WTC11 (cell line): ENCODE measurements at regions not wholly inside any gene's neighbourhood (a gene's known extent, or its start where the extent isn't known, plus 50 kb on each side); places are given as distances from the start of the nearest gene placed in this dataset.

Experiments used
- CREM ChIP-seq: sonication (generic); formaldehyde crosslinking; IDR thresholded peaks from 2 replicates; pipeline ENCODE4 v1.8.1; 2022; ENCODE audit warnings: mild to moderate bottlenecking, missing genetic modification reagents, moderate library complexity
- TF ChIP-seq, protein P1 (sequence below): sonication (generic); formaldehyde crosslinking; IDR thresholded peaks from 2 replicates; pipeline ENCODE4 v1.8.1; 2022; ENCODE audit warnings: low read depth, missing genetic modification reagents, borderline replicate concordance
- TF ChIP-seq, protein P2 (sequence below): fragments of 200-600 bp; IDR thresholded peaks from 2 replicates; pipeline ENCODE4 v1.8.0; 2022; ENCODE audit warnings: antibody characterized with exemption

DNA sequence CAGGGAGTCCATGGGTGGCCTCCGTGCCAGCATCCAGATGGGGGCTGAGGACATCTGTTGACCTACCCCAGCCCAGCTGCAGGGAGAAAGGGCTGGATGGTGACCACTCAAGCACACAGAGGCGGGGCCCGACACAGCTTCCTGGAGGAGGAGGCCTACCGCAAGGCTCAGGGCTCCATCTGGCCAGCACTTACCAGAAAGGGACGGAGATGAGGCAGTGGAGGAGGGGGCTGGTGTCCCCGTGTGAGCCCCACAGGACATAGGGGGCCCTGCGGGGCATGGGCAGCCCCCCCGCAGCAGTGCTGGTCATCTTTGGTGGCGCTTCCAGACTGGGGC is 147.5 kb upstream of the CIBAR2 start:
- TF ChIP-seq, protein P1, sequence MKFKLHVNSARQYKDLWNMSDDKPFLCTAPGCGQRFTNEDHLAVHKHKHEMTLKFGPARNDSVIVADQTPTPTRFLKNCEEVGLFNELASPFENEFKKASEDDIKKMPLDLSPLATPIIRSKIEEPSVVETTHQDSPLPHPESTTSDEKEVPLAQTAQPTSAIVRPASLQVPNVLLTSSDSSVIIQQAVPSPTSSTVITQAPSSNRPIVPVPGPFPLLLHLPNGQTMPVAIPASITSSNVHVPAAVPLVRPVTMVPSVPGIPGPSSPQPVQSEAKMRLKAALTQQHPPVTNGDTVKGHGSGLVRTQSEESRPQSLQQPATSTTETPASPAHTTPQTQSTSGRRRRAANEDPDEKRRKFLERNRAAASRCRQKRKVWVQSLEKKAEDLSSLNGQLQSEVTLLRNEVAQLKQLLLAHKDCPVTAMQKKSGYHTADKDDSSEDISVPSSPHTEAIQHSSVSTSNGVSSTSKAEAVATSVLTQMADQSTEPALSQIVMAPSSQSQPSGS (CRISPR knock-in tag), result no peak
- no peak for TF ChIP-seq CREM (CRISPR knock-in tag)
- TF ChIP-seq, protein P2, sequence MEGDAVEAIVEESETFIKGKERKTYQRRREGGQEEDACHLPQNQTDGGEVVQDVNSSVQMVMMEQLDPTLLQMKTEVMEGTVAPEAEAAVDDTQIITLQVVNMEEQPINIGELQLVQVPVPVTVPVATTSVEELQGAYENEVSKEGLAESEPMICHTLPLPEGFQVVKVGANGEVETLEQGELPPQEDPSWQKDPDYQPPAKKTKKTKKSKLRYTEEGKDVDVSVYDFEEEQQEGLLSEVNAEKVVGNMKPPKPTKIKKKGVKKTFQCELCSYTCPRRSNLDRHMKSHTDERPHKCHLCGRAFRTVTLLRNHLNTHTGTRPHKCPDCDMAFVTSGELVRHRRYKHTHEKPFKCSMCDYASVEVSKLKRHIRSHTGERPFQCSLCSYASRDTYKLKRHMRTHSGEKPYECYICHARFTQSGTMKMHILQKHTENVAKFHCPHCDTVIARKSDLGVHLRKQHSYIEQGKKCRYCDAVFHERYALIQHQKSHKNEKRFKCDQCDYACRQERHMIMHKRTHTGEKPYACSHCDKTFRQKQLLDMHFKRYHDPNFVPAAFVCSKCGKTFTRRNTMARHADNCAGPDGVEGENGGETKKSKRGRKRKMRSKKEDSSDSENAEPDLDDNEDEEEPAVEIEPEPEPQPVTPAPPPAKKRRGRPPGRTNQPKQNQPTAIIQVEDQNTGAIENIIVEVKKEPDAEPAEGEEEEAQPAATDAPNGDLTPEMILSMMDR, result no peak
